Femur (tissue), 1 donor: ENCODE measurements at regions not wholly inside any gene's neighbourhood (a gene's known extent, or its start where the extent isn't known, plus 50 kb on each side); places are given as distances from the start of the nearest gene placed in this dataset.
"Not testable (repeated sequence)": the region's sequence is repeated elsewhere in the genome, so short reads cannot be mapped to it uniquely, and the experiment has no call there.

Source experiments
- DNase-seq: peaks from one replicate; pipeline ENCODE4 v3.0.0-alpha.2; 2017

DNA sequence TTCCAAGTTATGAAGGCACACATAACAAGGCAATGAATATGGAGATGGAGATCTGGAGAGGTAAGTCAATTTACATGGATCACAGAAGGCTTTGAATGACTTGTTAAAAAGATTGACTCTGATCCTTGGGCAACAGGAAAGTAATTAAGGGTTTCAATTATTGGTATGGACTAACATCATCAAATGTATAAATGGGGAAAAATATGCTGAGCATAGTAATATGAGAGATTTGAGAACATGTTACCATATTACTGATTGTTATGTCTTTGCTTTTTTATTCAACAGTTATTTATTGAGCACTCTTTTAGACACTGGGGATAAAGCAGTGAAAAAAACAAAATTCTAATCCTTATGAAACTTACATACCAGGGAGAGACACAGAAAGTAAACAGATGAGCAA is 238.5 kb upstream of the ROBO1 start:
- no peak for DNase-seq

DNA sequence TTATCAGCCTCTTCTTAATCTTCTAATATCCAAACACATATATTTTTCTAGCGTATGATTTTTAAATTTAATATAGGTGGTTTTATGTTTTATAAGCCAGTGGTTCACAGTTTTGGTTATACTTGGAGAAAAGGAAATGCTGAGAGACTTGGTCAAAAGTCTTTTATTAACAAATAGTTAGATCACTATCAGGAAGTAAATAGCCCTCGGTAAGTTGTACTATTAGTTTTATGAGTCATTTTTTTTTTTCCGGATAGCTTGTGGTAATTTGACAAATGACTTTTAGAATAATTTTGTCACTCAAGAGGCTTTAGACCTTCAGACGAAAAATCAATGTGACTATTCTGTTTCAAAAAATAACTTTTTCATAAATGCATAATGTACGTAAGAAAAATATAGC is 232.2 kb upstream of the ROBO1 start:
- no peak for DNase-seq

GRCh38 chr3:79994397-79994796 is 226.6 kb upstream of the ROBO1 start:
- DNase-seq, result no peak

- DNase-seq, result no peak
These were observed 218.5 kb upstream of the ROBO1 start for GRCh38 chr3:79986338-79986737.

DNA sequence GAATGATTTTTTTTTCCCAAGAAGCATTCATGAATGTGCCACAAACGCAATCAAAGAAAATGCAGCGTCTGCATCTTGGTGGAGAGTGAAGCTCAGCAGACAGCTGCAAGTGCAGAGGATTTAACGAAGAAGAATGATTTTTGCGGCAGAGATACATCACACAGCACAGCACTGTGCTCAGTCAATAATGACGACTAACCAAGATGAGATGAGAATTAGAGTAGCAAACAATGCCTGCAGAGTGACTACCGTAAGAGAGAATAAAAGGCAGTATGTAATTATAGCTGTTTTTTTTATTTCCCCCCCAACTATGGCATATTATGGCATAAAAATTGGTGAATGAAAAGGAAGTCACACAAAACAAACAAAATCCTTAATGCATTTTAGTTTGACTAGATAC is 218.0 kb upstream of the ROBO1 start:
- no peak for DNase-seq

DNA sequence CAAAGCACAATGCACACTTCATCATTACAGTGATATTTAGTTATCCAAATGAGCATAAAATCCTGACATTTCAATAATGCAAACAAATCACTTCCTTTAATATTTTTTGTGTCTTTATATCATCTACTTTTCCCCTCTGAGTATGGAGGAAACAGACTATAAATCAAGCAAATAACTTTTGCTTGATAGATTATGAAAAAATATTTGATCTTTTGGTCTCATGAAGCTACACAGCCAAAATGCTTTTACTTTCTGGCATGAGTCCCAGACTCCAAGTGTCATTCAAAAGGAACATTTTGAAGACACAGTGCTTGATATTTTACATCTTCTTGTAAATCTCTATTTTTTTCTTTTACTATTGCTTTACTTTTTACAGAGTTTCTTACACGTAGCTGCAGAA is 215.3 kb upstream of the ROBO1 start:
- no peak for DNase-seq

DNA sequence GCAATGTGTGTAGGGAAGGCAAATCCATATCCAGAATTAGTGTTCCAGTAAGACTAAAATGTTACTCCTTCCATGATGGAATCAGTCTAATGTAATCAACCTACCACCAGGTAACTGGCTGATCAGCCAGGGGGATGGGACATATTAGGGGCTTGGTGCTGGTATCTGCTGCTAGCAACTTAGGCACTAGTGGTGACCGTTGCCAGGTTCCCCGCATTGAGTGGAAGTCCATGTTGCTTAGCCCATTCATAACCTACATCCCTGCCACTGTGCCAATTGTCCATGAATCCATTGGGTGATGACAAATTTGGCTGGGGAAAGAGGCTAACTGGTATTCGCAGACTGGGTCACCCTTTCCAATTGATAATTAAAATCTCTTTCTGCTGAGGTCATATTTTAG is 212.2 kb upstream of the ROBO1 start:
- no peak for DNase-seq

- no peak for DNase-seq
These were observed 208.7 kb upstream of the ROBO1 start for GRCh38 chr3:79976466-79976865.

GRCh38 chr3:79973917-79974595 is 206.3 kb upstream of the ROBO1 start:
- DNase-seq, result no peak

DNA sequence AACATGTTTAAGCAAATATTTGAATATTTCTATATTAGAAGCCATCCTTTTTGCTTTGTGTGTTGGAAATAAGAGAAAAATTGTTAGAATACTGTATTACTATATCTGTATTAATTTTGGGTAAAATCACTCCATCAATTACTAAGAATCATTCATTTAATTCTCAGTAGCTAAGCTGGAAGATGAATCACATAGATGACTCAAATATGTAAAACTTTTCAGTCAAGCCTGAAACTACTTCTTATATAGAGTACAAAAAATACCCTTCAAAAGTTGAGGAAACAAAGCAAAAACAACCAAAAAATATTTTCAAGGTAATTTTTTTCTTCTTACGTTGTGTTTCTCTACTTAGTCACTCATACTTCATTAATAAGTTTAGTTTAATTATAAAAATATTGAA is 205.7 kb upstream of the ROBO1 start:
- no peak for DNase-seq

- no peak for DNase-seq
These were observed 200.6 kb upstream of the ROBO1 start for GRCh38 chr3:79968418-79968817.

- DNase-seq, result no peak
These were observed 192.8 kb upstream of the ROBO1 start for GRCh38 chr3:79960594-79960993.

DNA sequence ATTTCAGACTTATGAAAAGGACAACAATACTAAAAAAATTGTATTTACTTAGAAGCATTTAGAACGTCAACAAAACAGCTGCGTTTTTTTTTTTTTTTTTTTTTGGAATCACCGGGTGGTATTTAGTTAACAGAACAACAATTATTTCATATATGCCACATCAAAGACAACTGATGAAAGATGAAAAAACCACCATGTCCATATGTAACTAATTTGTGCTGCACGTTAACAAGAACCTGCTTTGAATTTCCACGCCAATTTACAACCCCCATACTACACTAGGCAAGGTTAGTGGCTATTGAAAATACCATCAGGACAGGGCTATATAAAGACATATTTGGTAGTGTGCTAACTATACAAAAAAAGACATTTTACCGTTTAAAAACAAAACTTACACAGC is 189.3 kb upstream of the ROBO1 start:
- no peak for DNase-seq

- no peak for DNase-seq
These were observed 187.0 kb upstream of the ROBO1 start for GRCh38 chr3:79954756-79955155.

DNA sequence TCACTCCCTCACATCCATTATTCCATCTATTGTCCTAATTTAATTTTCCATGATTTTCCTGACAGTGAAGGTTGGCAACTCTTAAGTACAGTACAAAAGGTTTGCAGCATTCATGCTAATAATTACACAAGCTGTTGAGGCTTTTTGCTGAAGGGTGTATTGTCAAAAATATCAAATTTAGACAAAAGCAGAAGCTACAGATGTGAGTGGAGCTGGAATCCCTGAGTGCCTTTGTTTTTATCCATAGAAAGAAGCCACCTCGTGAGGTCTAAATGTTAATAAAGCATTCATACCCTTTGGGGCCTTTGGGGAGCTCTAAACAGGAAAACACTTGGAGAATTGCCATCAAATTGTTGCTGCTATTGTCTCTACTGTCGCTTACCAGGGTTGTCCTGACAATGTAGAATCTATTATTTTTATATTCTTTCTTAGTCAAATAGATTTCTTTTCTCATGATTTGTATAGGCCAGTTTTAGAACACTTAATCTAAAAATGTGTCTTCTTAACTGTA is 185.8 kb upstream of the ROBO1 start:
- no peak for DNase-seq

DNA sequence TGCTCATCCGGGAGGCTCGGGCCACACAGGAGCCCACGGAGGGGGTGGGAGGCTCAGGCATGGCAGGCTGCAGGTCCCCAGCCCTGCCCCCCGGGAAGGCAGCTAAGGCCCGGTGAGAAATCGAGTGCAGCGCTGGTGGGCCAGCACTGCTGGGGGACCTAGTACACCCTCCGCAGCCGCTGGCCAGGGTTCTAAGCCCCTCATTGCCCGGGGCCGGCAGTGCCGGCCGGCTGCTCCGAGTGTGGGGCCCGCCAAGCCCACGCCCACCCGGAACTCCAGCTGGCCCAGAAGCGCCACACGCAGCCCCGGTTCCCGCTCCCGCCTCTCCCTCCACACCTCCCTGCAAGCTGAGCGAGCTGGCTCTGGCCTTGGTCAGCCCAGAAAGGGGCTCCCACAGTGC is 183.6 kb upstream of the ROBO1 start:
- not testable (repeated sequence) for DNase-seq

GRCh38 chr3:79947957-79948356 is 180.2 kb upstream of the ROBO1 start:
- DNase-seq, result no peak

DNA sequence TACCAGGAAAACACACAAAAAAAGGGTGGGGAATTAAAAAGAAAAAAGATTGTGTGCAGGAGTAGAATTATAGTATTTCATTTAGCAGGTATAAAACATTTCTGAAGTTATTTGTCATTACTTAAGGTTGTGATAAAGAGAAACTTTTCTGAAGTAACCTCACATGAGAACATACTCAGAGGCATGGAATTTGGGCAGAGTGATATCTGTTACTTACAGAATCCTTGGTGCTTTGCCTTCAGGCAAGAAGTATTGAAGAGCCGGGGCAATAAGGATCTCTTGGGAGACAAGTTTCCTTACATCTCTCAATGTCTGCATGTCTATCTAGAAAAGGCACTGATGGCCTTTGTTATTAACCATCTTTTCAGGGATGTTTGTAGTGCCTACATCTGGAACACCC is 179.7 kb upstream of the ROBO1 start:
- DNase-seq, result no peak

- no peak for DNase-seq
These were observed 169.8 kb upstream of the ROBO1 start for GRCh38 chr3:79937567-79937966.

DNA sequence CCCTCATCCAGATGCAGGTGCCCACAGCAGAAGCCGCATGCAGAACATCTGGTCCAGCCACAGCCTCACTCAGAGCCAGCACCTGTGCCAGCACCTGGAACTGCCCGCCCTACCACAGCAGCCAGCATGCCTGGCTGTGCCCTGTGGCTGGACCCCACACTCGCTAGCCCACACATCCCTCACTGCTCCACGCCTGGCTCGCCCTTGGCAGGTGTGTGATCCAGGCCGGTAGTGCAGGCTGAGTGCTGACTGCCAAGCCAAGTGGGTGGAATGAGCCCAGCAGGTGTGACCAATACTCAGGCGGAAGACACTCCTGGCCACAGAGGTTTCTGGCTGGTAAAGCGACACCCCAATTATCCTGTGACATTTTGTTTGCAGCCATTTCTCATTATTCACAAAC is 162.4 kb upstream of the ROBO1 start:
- no peak for DNase-seq

DNA sequence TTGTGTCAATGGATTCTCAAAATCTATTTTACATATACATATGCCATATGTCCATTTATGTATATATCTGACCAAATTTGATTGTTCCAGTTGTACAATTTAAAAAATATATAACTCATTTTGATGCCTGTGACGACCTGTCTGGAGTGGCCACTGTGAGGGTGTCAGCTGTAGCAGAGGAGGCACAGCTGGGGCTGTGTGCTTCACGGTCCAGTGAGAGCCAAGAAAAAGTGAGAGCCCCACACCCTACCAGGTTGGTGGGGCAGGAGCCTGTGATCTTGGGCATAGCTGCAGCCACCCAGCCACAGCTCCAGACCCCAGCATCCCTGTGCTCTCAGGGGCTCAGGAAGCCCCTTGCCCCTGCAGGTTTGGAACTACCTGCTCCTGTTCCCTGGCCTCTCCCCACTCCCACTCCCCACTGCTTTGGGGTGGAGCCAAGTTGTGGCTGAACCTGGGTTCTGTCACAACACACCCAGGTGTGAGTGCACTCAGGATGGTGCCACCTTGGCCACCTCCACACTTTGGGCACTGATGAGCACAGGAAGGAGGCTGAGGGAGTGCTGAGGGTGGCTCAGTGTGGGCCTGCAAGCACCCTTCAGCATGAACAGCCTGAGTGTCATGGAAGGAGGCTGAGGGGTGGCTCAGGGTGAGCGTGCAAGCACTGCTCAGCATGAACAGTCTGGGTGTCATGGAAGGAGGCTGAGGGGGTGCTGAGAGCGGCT is 161.1 kb upstream of the ROBO1 start:
- DNase-seq, result no peak

GRCh38 chr3:79926522-79926921 is 158.7 kb upstream of the ROBO1 start:
- no peak for DNase-seq

DNA sequence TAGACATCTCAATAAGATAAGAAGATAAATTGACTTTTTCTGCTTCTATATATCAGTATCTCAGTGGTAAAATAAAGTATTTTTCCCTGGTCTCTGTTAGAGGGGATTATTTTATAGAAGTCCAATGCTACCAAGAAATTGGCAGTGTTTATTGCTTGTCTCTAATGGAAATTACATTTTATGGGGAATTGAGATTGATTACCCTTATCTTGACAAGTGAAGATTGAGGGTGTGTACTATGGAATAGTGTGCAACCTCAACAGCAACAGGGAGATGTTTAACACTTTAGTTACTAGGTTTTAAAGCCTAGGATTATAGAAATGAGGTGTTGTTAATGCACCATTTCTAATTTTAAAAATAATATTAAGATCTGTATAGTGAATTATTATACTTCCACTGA is 154.8 kb upstream of the ROBO1 start:
- DNase-seq, result no peak

- no peak for DNase-seq
These were observed 149.8 kb upstream of the ROBO1 start for GRCh38 chr3:79917561-79917960.

GRCh38 chr3:79910337-79910736 is 142.5 kb upstream of the ROBO1 start:
- no peak for DNase-seq
